Adipocyte (in vitro differentiated cells): ENCODE measurements at regions not wholly inside any gene's neighbourhood (a gene's known extent, or its start where the extent isn't known, plus 50 kb on each side); places are given as distances from the start of the nearest gene placed in this dataset.
A peak's percentile ranks its signal among the peaks of the same experiment; 100 is the strongest.
"Not testable (repeated sequence)": the region's sequence is repeated elsewhere in the genome, so short reads cannot be mapped to it uniquely, and the experiment has no call there.

Source experiments
- DNase-seq: peaks from one replicate; pipeline ENCODE4 v3.0.0-alpha.2; 2015; ENCODE audit warnings: low read depth
- H3K27me3 ChIP-seq: replicated peaks from 2 replicates; pipeline ENCODE4 v1.7.0; 2013; ENCODE audit warnings: mild to moderate bottlenecking, low read length, moderate library complexity; ENCODE audit not compliant: control insufficient read depth, insufficient read depth
- H3K36me3 ChIP-seq: 2 replicates; pipeline ENCODE4 v1.7.0; 2013; ENCODE audit warnings: low read length, mild to moderate bottlenecking, moderate library complexity; ENCODE audit not compliant: control insufficient read depth, insufficient read depth, severe bottlenecking
- H3K4me1 ChIP-seq: 2 replicates; pipeline ENCODE4 v1.7.0; 2013; ENCODE audit warnings: mild to moderate bottlenecking, low read length, moderate library complexity; ENCODE audit not compliant: control insufficient read depth, insufficient read depth
- H3K4me3 ChIP-seq: 2 replicates; pipeline ENCODE4 v1.7.0; 2013; ENCODE audit warnings: mild to moderate bottlenecking, low read length, moderate library complexity
- H3K9ac ChIP-seq: 2 replicates; pipeline ENCODE4 v1.7.0; 2013; ENCODE audit warnings: mild to moderate bottlenecking, low read length, moderate library complexity
- H3K9me3 ChIP-seq: 2 replicates; pipeline ENCODE4 v1.7.0; 2013; ENCODE audit warnings: mild to moderate bottlenecking, low read length, moderate library complexity; ENCODE audit not compliant: control insufficient read depth

DNA sequence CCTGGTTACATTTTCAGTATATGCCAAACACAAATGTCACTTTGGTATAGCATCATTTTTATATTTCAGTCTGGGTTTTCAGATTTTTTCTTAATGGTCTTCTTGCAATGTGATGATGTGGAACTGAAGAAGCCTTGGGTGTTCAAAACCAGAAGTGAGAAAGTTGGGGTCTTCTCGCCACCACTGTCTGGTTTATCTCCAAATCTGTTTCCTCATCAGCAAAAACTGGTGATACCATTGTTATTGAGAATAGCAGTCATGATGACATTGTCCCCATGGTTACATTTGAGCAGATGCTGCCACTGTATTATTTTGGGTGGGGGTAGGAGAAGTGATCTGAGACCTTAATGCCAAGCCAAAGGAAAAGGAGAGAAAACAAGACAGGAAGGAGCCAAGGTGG lies 85.9 kb upstream of the MAP3K1 start:
- DNase-seq = no peak
- Histone ChIP-seq H3K9me3 (no peaks in the 10 kb centered on the region), H3K27me3 (peaks cover 4% of the 10 kb centered on the region), H3K4me3 (no peak overlapping the region), H3K36me3 (no peaks in the 10 kb centered on the region), H3K4me1 (peaks cover 7% of the 10 kb centered on the region), H3K9ac (no peak overlapping the region)

- peaks cover 3% of the 10 kb centered on the region for H3K4me1 ChIP-seq
- no peak overlapping the region for H3K4me3 ChIP-seq
- H3K9me3 ChIP-seq = no peaks in the 10 kb centered on the region
- H3K9ac ChIP-seq = no peak overlapping the region
- no peaks in the 10 kb centered on the region for H3K36me3 ChIP-seq
- peak; percentile 49 for DNase-seq
- no peaks in the 10 kb centered on the region for H3K27me3 ChIP-seq
These were observed 89.5 kb upstream of the MAP3K1 start for GRCh38 chr5:56725711-56726411.

GRCh38 chr5:56724857-56725256 lies 90.5 kb upstream of the MAP3K1 start:
- H3K36me3 ChIP-seq, H3K9ac ChIP-seq, H3K4me3 ChIP-seq, H3K9me3 ChIP-seq, DNase-seq, H3K27me3 ChIP-seq, H3K4me1 ChIP-seq: not testable (repeated sequence)

- Histone ChIP-seq H3K9ac (no peak overlapping the region), H3K9me3 (no peaks in the 10 kb centered on the region), H3K4me3 (no peak overlapping the region), H3K4me1 (peaks cover 3% of the 10 kb centered on the region), H3K36me3 (no peaks in the 10 kb centered on the region), H3K27me3 (peaks cover 3% of the 10 kb centered on the region)
- DNase-seq = no peak
These were observed 93.0 kb upstream of the MAP3K1 start for GRCh38 chr5:56722317-56722716.

DNA sequence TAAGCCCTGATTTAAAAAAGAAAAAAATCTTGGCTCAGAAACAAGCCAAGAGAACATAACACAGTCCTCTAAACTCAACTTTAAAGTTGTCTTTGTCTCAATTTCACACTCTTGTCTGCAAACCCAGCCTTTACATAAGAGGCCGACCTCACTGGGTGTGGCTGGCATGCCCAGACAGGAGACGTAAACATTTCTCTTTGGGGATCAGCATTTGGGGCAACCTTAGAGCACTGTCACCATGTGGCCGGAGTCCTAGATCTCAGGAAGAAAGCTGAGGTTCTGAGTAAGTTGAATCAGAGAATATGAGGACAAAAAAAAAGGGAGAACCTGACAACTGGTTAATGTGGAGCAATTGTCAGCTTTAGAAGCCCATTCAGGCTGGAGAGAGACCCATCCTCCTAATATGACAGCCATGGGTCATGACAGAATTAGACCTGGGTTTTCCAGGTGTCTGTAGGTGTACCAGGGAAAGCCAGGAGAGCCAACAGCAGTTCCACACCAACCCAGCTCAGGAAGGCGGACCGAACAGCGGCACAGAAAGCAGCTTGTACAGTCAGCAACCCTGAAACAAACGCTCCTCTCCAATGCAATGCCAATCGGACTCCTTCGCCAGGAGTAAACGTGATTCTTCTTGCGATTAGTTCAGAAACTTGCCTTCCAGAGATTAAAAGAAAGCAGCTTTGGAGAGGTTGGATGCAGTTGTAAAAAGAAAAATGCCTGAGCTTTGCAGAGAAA lies 97.9 kb upstream of the MAP3K1 start:
- DNase-seq = peak; percentile 9
- Histone ChIP-seq H3K9me3 (no peaks in the 10 kb centered on the region), H3K9ac (no peak overlapping the region), H3K36me3 (no peaks in the 10 kb centered on the region), H3K4me3 (no peak overlapping the region), H3K4me1 (no peaks in the 10 kb centered on the region), H3K27me3 (peaks cover 3% of the 10 kb centered on the region)

- no peaks in the 10 kb centered on the region for H3K36me3 ChIP-seq
- no peaks in the 10 kb centered on the region for H3K9me3 ChIP-seq
- no peak overlapping the region for H3K9ac ChIP-seq
- H3K4me3 ChIP-seq = no peak overlapping the region
- no peak for DNase-seq
- H3K27me3 ChIP-seq = peaks cover 3% of the 10 kb centered on the region
- H3K4me1 ChIP-seq = no peaks in the 10 kb centered on the region
These were observed 99.4 kb upstream of the MAP3K1 start for GRCh38 chr5:56715986-56716385.

DNA sequence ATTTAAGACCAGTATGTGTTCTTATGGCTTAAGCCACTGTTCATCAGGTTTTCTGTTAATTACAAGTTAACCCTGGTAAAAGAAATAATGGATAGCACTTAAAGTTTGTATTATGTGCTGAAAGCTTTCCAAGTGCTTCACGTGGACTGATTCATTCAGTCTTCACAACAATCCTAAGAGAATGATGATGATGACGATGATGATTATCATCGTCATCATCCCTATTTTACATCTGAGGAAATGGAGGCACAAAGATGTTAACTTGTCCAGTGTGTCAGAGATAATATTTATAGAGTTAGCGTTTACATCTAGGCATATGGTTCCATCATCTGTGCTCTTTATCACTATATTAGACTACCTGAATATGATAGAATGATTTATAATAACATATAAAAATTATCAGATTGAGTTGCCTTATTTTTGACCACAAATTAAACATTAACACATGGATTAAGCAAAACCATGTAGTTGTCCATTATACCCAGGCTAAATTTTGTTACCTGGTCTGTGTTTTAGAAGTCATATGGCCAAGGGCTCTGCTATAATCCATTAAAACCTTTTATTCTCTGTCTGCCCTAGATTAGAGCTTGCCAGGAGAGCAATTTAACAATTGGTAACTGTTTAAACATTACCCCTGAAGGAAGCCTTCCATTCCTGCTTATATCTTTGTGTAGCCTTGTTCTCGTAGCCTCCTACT lies 102.3 kb upstream of the MAP3K1 start:
- Histone ChIP-seq H3K4me3 (no peak overlapping the region), H3K4me1 (no peaks in the 10 kb centered on the region), H3K27me3 (no peaks in the 10 kb centered on the region), H3K9me3 (peaks cover 7% of the 10 kb centered on the region), H3K36me3 (no peaks in the 10 kb centered on the region), H3K9ac (no peak overlapping the region)
- no peak for DNase-seq

DNA sequence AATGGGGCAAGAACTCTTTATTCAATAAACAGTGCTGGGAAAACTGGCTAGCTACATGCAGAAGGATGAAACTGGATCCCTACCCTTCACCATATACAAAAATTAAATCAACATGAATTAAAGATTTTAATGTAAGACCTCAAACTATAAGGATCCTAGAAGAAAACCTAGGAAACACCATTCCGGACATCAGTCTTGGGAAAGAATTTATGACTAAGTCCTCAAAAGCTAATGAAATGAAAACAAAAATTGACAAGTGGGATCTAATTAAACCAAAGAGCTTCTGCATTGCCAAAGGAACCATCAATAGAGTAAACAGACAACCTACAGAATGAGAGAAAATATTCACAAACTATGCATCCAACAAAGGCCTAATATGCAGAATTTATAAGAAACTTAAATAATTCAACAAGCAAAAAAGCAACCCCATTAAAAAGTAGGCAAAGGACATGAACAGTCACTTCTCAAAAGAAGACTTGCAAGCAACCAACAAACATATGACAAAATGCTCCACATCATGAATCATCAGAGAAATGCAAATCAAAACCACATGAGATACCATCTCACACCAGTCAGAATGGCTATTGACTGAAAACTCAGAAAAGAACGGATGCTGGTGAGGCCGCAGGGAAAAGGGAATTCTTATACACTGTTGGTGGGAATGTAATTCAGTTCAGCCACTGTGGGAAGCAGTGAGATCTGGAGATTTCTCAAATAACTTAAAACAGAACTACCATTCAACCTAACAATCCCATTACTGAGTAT lies 104.3 kb upstream of the MAP3K1 start:
- peaks cover 7% of the 10 kb centered on the region for H3K9me3 ChIP-seq
- no peaks in the 10 kb centered on the region for H3K4me1 ChIP-seq
- no peak overlapping the region for H3K9ac ChIP-seq
- H3K27me3 ChIP-seq = no peaks in the 10 kb centered on the region
- H3K4me3 ChIP-seq = no peak overlapping the region
- DNase-seq = peak; percentile 65
- H3K36me3 ChIP-seq = no peaks in the 10 kb centered on the region

DNA sequence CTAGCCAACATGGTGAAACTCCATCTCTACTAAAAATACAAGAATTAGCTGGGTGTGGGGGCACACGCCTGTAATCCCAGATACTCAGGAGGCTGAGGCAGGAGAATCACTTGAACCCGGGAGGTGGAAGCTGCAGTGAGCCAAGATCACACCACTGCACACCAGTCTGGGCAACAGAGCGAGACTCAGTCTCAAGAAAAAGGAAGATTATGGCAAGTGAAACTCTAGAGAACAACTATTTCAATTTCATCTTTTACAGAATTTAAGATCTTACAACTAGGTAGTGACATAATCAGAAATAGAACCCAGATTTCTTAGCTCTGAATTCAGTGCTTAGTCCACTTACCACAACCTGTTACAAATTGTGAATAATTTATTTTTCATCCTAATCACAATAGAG lies 108.8 kb upstream of the MAP3K1 start:
- no peaks in the 10 kb centered on the region for H3K36me3 ChIP-seq
- no peaks in the 10 kb centered on the region for H3K4me1 ChIP-seq
- H3K27me3 ChIP-seq = peaks cover 15% of the 10 kb centered on the region
- no peak overlapping the region for H3K9ac ChIP-seq
- no peak for DNase-seq
- no peak overlapping the region for H3K4me3 ChIP-seq
- peaks cover 7% of the 10 kb centered on the region for H3K9me3 ChIP-seq

GRCh38 chr5:56705217-56705616 lies 110.1 kb upstream of the MAP3K1 start:
- no peaks in the 10 kb centered on the region for H3K36me3 ChIP-seq
- no peak for DNase-seq
- H3K4me3 ChIP-seq = no peak overlapping the region
- peaks cover 24% of the 10 kb centered on the region for H3K27me3 ChIP-seq
- H3K9ac ChIP-seq = no peak overlapping the region
- H3K9me3 ChIP-seq = peaks cover 2% of the 10 kb centered on the region
- no peaks in the 10 kb centered on the region for H3K4me1 ChIP-seq

GRCh38 chr5:56703952-56704351 lies 111.4 kb upstream of the MAP3K1 start:
- H3K36me3 ChIP-seq = no peaks in the 10 kb centered on the region
- no peaks in the 10 kb centered on the region for H3K4me1 ChIP-seq
- H3K4me3 ChIP-seq = no peak overlapping the region
- peaks cover 30% of the 10 kb centered on the region for H3K27me3 ChIP-seq
- no peak overlapping the region for H3K9ac ChIP-seq
- DNase-seq = no peak
- H3K9me3 ChIP-seq = no peaks in the 10 kb centered on the region
